ENCODE measurements at regions not wholly inside any gene's neighbourhood (a gene's known extent, or its start where the extent isn't known, plus 50 kb on each side); places are given as distances from the start of the nearest gene placed in this dataset.

GRCh38 chr15:31262901-31263671, 63.5 kb upstream of the KLF13 start:
- H2AFZ ChIP-seq (ENCODE audit: low read depth, low read length): no peak overlapping the region
- H3K27me3 ChIP-seq (ENCODE audit: insufficient read depth, low read depth, low read length): no peaks in the 10 kb centered on the region
- H3K27ac ChIP-seq (ENCODE audit: low read length): no peak overlapping the region
- H3K4me2 ChIP-seq (ENCODE audit: low read length): no peak overlapping the region
- H3K4me3 ChIP-seq (ENCODE audit: low read length): no peak overlapping the region
- no peaks in the 10 kb centered on the region for H3F3A ChIP-seq (ENCODE audit: insufficient read depth, low read length, poor library complexity, severe bottlenecking)
- no peaks in the 10 kb centered on the region for H4K20me1 ChIP-seq (ENCODE audit: insufficient read depth)
- TF ChIP-seq SMC3 (conservative IDR thresholded peaks at IDR 0.05; ENCODE audit: poor library complexity): no peak
- no peak for TF ChIP-seq EP300 (conservative IDR thresholded peaks at IDR 0.05; ENCODE audit: poor library complexity, severe bottlenecking)
- TF ChIP-seq MXI1 (conservative IDR thresholded peaks at IDR 0.05; ENCODE audit: poor library complexity, severe bottlenecking): no peak
- TF ChIP-seq CTCF (IDR thresholded peaks at IDR 0.05; ENCODE audit: poor library complexity, severe bottlenecking): no peak
- no peak for TF ChIP-seq RAD21 (conservative IDR thresholded peaks at IDR 0.05)
- TF ChIP-seq REST (IDR thresholded peaks at IDR 0.05; ENCODE audit: borderline replicate concordance): no peak
- TF ChIP-seq POLR2AphosphoS5 (IDR thresholded peaks at IDR 0.05): no peak
- TF ChIP-seq EZH2 (IDR thresholded peaks at IDR 0.05; ENCODE audit: borderline replicate concordance, insufficient read depth, low read length, poor library complexity, severe bottlenecking): no peak
- TF ChIP-seq TAF1 (IDR thresholded peaks at IDR 0.05; ENCODE audit: low read depth): no peak
- no peaks in the 10 kb centered on the region for H3K36me3 ChIP-seq (ENCODE audit: insufficient read depth, low read length)
- peaks cover 4% of the 10 kb centered on the region for H3K9me3 ChIP-seq (ENCODE audit: low read length)
- H3K9me2 ChIP-seq (ENCODE audit: insufficient read depth, low read length): no peaks in the 10 kb centered on the region
- H3K9ac ChIP-seq (ENCODE audit: low read length): no peak overlapping the region
- no peaks in the 10 kb centered on the region for H3K79me2 ChIP-seq (replicated peaks; ENCODE audit: insufficient read depth, low read length)

GRCh38 chr15:31263751-31264558, 62.7 kb upstream of the KLF13 start:
- TF ChIP-seq RAD21 (conservative IDR thresholded peaks at IDR 0.05): no peak
- TF ChIP-seq EZH2 (IDR thresholded peaks at IDR 0.05; ENCODE audit: borderline replicate concordance, insufficient read depth, low read length, poor library complexity, severe bottlenecking): no peak
- TF ChIP-seq EP300 (conservative IDR thresholded peaks at IDR 0.05; ENCODE audit: poor library complexity, severe bottlenecking): no peak
- TF ChIP-seq POLR2AphosphoS5 (IDR thresholded peaks at IDR 0.05): no peak
- no peak for TF ChIP-seq SMC3 (conservative IDR thresholded peaks at IDR 0.05; ENCODE audit: poor library complexity)
- no peak for TF ChIP-seq TAF1 (IDR thresholded peaks at IDR 0.05; ENCODE audit: low read depth)
- TF ChIP-seq MXI1 (conservative IDR thresholded peaks at IDR 0.05; ENCODE audit: poor library complexity, severe bottlenecking): no peak
- no peak for TF ChIP-seq REST (IDR thresholded peaks at IDR 0.05; ENCODE audit: borderline replicate concordance)
- no peak for TF ChIP-seq CTCF (IDR thresholded peaks at IDR 0.05; ENCODE audit: poor library complexity, severe bottlenecking)
- H3K9me3 ChIP-seq (ENCODE audit: low read length): no peaks in the 10 kb centered on the region
- no peak overlapping the region for H3K4me3 ChIP-seq (ENCODE audit: low read length)
- no peak overlapping the region for H3K4me2 ChIP-seq (ENCODE audit: low read length)
- no peak overlapping the region for H3K9ac ChIP-seq (ENCODE audit: low read length)
- no peaks in the 10 kb centered on the region for H3K27me3 ChIP-seq (ENCODE audit: insufficient read depth, low read depth, low read length)
- no peaks in the 10 kb centered on the region for H3K36me3 ChIP-seq (ENCODE audit: insufficient read depth, low read length)
- no peaks in the 10 kb centered on the region for H4K20me1 ChIP-seq (ENCODE audit: insufficient read depth)
- H3K79me2 ChIP-seq (replicated peaks; ENCODE audit: insufficient read depth, low read length): no peaks in the 10 kb centered on the region
- H3F3A ChIP-seq (ENCODE audit: insufficient read depth, low read length, poor library complexity, severe bottlenecking): no peaks in the 10 kb centered on the region
- no peak overlapping the region for H3K27ac ChIP-seq (ENCODE audit: low read length)
- H2AFZ ChIP-seq (ENCODE audit: low read depth, low read length): no peak overlapping the region
- H3K9me2 ChIP-seq (ENCODE audit: insufficient read depth, low read length): no peaks in the 10 kb centered on the region
